CD4-positive, CD25-positive, alpha-beta regulatory T cell (primary cell): ENCODE measurements at regions not wholly inside any gene's neighbourhood (a gene's known extent, or its start where the extent isn't known, plus 50 kb on each side); places are given as distances from the start of the nearest gene placed in this dataset.

Source experiments
- ATAC-seq, 2 donors: fragments of 150-1000 bp; cut with Tn5 transposase; one replicate each; pipeline ENCODE4 v1.10.0; 2021; ENCODE audit warnings: low read depth in 2 of 2, moderate number of reproducible peaks in 2 of 2, moderate library complexity in 1 of 2
- DNase-seq, 3 donors: peaks; one replicate each; pipeline versions ENCODE4 v3.0.0 to v3.0.0-alpha.2; 2012 to 2022; ENCODE audit warnings: mixed read lengths in 1 of 3
- H3K27ac ChIP-seq: one replicate; pipeline ENCODE4 v1.7.0; 2013; ENCODE audit warnings: mild to moderate bottlenecking, low read length; ENCODE audit not compliant: insufficient read depth, poor library complexity, severe bottlenecking
- H3K27me3 ChIP-seq: one replicate; pipeline ENCODE4 v1.7.0; 2013; ENCODE audit warnings: low read length; ENCODE audit not compliant: control insufficient read depth, insufficient read depth
- H3K36me3 ChIP-seq: one replicate; pipeline ENCODE4 v1.7.0; 2013; ENCODE audit warnings: mild to moderate bottlenecking, low read length, moderate library complexity; ENCODE audit not compliant: control insufficient read depth, insufficient read depth
- H3K4me1 ChIP-seq: 2 replicates; pipeline ENCODE4 v1.7.0; 2013; ENCODE audit warnings: mild to moderate bottlenecking, low read length; ENCODE audit not compliant: insufficient read depth, control insufficient read depth, poor library complexity, severe bottlenecking
- H3K4me3 ChIP-seq: one replicate; pipeline ENCODE4 v1.7.0; 2013; ENCODE audit warnings: low read depth, mild to moderate bottlenecking, low read length, moderate library complexity
- H3K9me3 ChIP-seq, 2 experiments: 1 replicate in 1 of 2; 2 replicates in 1 of 2; pipeline ENCODE4 v1.7.0; 2013; ENCODE audit warnings: low read length in 2 of 2, mild to moderate bottlenecking in 1 of 2, moderate library complexity in 1 of 2; ENCODE audit not compliant: control insufficient read depth in 2 of 2
- H3K27ac Mint-ChIP-seq, 3 donors: one replicate each; pipeline ENCODE4 v1.8.0; 2020 to 2022; ENCODE audit warnings: mild to moderate bottlenecking in 3 of 3, mixed read lengths in 3 of 3, moderate library complexity in 2 of 3
- H3K27me3 Mint-ChIP-seq: one replicate; pipeline ENCODE4 v1.8.0; 2022; ENCODE audit warnings: mild to moderate bottlenecking, mixed read lengths
- H3K36me3 Mint-ChIP-seq: one replicate; pipeline ENCODE4 v1.8.0; 2020; ENCODE audit warnings: mixed read lengths
- H3K4me1 Mint-ChIP-seq, 4 donors: one replicate each; pipeline ENCODE4 v1.8.0; 2020 to 2022; ENCODE audit warnings: mixed read lengths in 4 of 4, mild to moderate bottlenecking in 1 of 4
- H3K4me3 Mint-ChIP-seq, 4 donors: one replicate each; pipeline ENCODE4 v1.8.0; 2020 to 2022; ENCODE audit warnings: mild to moderate bottlenecking in 4 of 4, mixed read lengths in 4 of 4, moderate library complexity in 3 of 4
- H3K9me3 Mint-ChIP-seq, 7 donors: one replicate each; pipeline ENCODE4 v1.8.0; 2020 to 2022; ENCODE audit warnings: mixed read lengths in 7 of 7, mild to moderate bottlenecking in 3 of 7, moderate library complexity in 2 of 7

- no peaks in the 10 kb centered on the region for H3K9me3 ChIP-seq
- H3K27me3 ChIP-seq: no peaks in the 10 kb centered on the region
- Mint-ChIP-seq H3K27me3 (peaks cover 22% of the 10 kb centered on the region), H3K4me1 (no peaks in the 10 kb centered on the region), H3K27ac (no peak overlapping the region), H3K4me3 (no peak overlapping the region), H3K9me3 (peaks cover 0 to 3% (median 0%) of the 10 kb centered on the region in 7 donors), H3K36me3 (no peaks in the 10 kb centered on the region)
- DNase-seq: no peak
- no peaks in the 10 kb centered on the region for H3K4me1 ChIP-seq
- no peak overlapping the region for H3K27ac ChIP-seq
- H3K36me3 ChIP-seq: no peaks in the 10 kb centered on the region
- no peak for ATAC-seq
- no peak overlapping the region for H3K4me3 ChIP-seq
Measured at GRCh38 chr5:74027732-74028338, 401.8 kb downstream of the ARHGEF28 start.

DNA sequence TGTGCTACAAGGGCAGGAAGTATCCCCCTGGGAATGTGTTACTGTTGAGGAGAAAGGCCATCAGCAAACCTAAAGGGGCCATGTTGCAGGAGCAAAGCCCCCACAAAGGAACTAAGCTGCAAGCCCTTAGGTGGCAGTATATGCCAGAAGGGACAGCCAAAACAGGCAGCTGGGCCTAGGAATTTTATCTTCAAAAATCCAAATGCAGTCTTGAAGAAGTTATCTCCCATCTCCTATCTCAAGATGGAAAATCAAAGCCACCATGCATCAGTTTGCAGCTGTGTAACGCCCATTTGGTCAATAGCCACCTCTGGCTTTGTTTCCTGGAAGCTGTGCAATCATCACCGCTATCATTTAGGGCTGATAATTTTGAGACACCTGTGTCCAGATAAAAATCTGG lies 400.3 kb downstream of the ARHGEF28 start:
- DNase-seq: no peak
- no peaks in the 10 kb centered on the region for H3K4me1 ChIP-seq
- peaks cover 26% of the 10 kb centered on the region for H3K27me3 Mint-ChIP-seq
- no peaks in the 10 kb centered on the region for H3K36me3 ChIP-seq
- H3K4me3 ChIP-seq: no peak overlapping the region
- no peaks in the 10 kb centered on the region for H3K4me1 Mint-ChIP-seq
- H3K4me3 Mint-ChIP-seq: no peak overlapping the region
- no peaks in the 10 kb centered on the region for H3K36me3 Mint-ChIP-seq
- no peaks in the 10 kb centered on the region for H3K9me3 ChIP-seq
- peaks cover 0 to 3% (median 0%) of the 10 kb centered on the region in 7 donors for H3K9me3 Mint-ChIP-seq
- no peak overlapping the region for H3K27ac ChIP-seq
- H3K27me3 ChIP-seq: no peaks in the 10 kb centered on the region
- ATAC-seq: no peak
- H3K27ac Mint-ChIP-seq: no peak overlapping the region

- ATAC-seq (no peak), DNase-seq (no peak)
- Histone ChIP-seq H3K4me1 (no peaks in the 10 kb centered on the region), H3K27me3 (no peaks in the 10 kb centered on the region), H3K36me3 (no peaks in the 10 kb centered on the region), H3K9me3 (no peaks in the 10 kb centered on the region), H3K27ac (no peak overlapping the region), H3K4me3 (no peak overlapping the region)
- H3K27ac Mint-ChIP-seq: no peak overlapping the region
- H3K27me3 Mint-ChIP-seq: peaks cover 6% of the 10 kb centered on the region
- H3K4me3 Mint-ChIP-seq: no peak overlapping the region
- H3K4me1 Mint-ChIP-seq: no peaks in the 10 kb centered on the region
- peaks cover 0 to 3% (median 0%) of the 10 kb centered on the region in 7 donors for H3K9me3 Mint-ChIP-seq
- no peaks in the 10 kb centered on the region for H3K36me3 Mint-ChIP-seq
Measured at GRCh38 chr5:74021126-74021525, 395.1 kb downstream of the ARHGEF28 start.

GRCh38 chr5:74020503-74020902 lies 394.5 kb downstream of the ARHGEF28 start:
- no peaks in the 10 kb centered on the region for H3K27me3 ChIP-seq
- no peak for ATAC-seq
- H3K9me3 ChIP-seq: no peaks in the 10 kb centered on the region
- Mint-ChIP-seq H3K4me3 (no peak overlapping the region), H3K9me3 (peaks cover 0 to 3% (median 0%) of the 10 kb centered on the region in 7 donors), H3K4me1 (no peaks in the 10 kb centered on the region), H3K36me3 (no peaks in the 10 kb centered on the region), H3K27me3 (peaks cover 6% of the 10 kb centered on the region), H3K27ac (no peak overlapping the region)
- H3K4me1 ChIP-seq: no peaks in the 10 kb centered on the region
- no peak overlapping the region for H3K4me3 ChIP-seq
- H3K36me3 ChIP-seq: no peaks in the 10 kb centered on the region
- H3K27ac ChIP-seq: no peak overlapping the region
- DNase-seq: no peak

DNA sequence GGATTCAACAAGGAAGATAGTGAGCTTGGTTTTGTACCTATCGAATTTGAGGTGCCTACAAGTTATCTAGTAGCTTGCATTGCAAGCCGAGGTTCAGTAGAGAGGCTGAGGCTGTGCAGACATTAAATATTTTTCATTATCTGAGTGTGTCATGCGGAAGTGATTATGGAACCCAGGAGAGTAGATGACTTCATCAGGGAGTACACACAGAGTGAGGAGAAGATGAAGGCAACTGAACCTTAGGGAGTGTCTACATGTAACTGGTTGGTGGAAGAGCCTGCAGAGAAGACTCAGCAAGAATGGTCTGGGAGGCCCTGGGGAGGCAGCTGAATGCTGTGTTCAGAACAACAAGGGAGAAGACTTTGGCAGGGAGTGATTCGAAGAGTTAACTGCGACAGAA lies 393.9 kb downstream of the ARHGEF28 start:
- Histone ChIP-seq H3K27me3 (no peaks in the 10 kb centered on the region), H3K27ac (no peak overlapping the region), H3K4me3 (no peak overlapping the region), H3K4me1 (no peaks in the 10 kb centered on the region), H3K9me3 (no peaks in the 10 kb centered on the region), H3K36me3 (no peaks in the 10 kb centered on the region)
- H3K27ac Mint-ChIP-seq: no peak overlapping the region
- H3K9me3 Mint-ChIP-seq: peaks cover 0 to 3% (median 0%) of the 10 kb centered on the region in 7 donors
- no peak for ATAC-seq
- no peak for DNase-seq
- H3K36me3 Mint-ChIP-seq: no peaks in the 10 kb centered on the region
- H3K27me3 Mint-ChIP-seq: peaks cover 6% of the 10 kb centered on the region
- no peak overlapping the region for H3K4me3 Mint-ChIP-seq
- no peaks in the 10 kb centered on the region for H3K4me1 Mint-ChIP-seq

DNA sequence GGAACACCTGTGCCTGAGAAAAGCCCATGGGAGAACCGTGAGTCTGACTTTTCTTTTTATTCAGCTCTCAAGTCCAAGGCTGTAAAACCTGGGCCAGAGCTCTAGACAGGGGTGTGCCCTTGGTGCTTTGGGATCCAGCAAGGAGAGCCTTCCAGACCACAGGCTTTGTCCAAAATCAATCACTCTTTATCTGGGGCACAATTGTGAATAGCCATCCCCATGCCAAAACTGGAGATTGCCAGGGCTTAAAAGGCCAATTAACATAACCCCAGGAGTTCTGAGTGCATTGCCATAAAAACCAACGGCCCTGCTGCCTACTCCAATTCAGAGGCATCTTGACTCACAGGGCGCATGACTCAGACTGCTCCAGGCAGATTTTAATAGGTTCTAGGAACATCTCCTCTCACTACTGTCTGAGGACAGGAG lies 391.8 kb downstream of the ARHGEF28 start:
- H3K36me3 ChIP-seq: no peaks in the 10 kb centered on the region
- H3K36me3 Mint-ChIP-seq: no peaks in the 10 kb centered on the region
- ATAC-seq: no peak

DNA sequence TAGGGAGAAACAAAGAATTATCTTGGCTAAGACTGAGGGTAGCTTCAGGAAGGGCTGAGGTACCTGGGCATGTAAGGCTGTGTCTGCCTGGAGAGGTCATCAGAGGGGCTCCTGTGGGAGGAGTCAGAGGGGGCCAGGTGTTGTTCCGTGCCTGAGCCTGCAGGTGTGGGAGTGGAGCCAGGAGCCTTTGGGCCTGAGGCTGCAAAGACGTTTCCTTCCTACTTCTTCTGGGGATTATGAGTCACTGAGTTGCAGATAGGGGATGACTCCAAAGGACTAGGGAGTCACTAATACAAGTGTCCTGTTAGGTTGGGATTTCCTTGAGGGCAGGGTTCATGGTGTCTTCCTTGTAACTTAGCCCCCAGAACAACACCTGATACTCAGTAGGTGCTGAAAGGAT lies 391.1 kb downstream of the ARHGEF28 start:
- H3K4me1 ChIP-seq: no peaks in the 10 kb centered on the region
- no peaks in the 10 kb centered on the region for H3K36me3 Mint-ChIP-seq
- H3K27ac ChIP-seq: no peak overlapping the region
- no peaks in the 10 kb centered on the region for H3K4me1 Mint-ChIP-seq
- no peak overlapping the region for H3K4me3 ChIP-seq
- no peaks in the 10 kb centered on the region for H3K36me3 ChIP-seq
- H3K27me3 ChIP-seq: no peaks in the 10 kb centered on the region
- ATAC-seq (no peak), DNase-seq (no peak)
- no peak overlapping the region for H3K27ac Mint-ChIP-seq
- H3K9me3 Mint-ChIP-seq: no peaks in the 10 kb centered on the region
- no peaks in the 10 kb centered on the region for H3K9me3 ChIP-seq
- no peak overlapping the region for H3K4me3 Mint-ChIP-seq
- peaks cover 4% of the 10 kb centered on the region for H3K27me3 Mint-ChIP-seq

More for the DNA sequence above, 391.8 kb downstream of the ARHGEF28 start:
- Histone ChIP-seq H3K9me3 (no peaks in the 10 kb centered on the region), H3K27ac (no peak overlapping the region), H3K4me1 (no peaks in the 10 kb centered on the region), H3K27me3 (no peaks in the 10 kb centered on the region), H3K4me3 (no peak overlapping the region)
- Mint-ChIP-seq H3K9me3 (peaks cover 0 to 1% (median 0%) of the 10 kb centered on the region in 7 donors), H3K4me1 (no peaks in the 10 kb centered on the region), H3K27ac (no peak overlapping the region), H3K27me3 (peaks cover 4% of the 10 kb centered on the region), H3K4me3 (no peak overlapping the region)
- DNase-seq: no peak

- Mint-ChIP-seq H3K4me1 (no peaks in the 10 kb centered on the region), H3K9me3 (no peaks in the 10 kb centered on the region), H3K27me3 (peaks cover 5% of the 10 kb centered on the region), H3K4me3 (no peak overlapping the region), H3K36me3 (no peaks in the 10 kb centered on the region), H3K27ac (no peak overlapping the region)
- H3K9me3 ChIP-seq: no peaks in the 10 kb centered on the region
- DNase-seq: no peak
- no peak for ATAC-seq
- H3K27me3 ChIP-seq: no peaks in the 10 kb centered on the region
- H3K4me1 ChIP-seq: no peaks in the 10 kb centered on the region
- no peak overlapping the region for H3K27ac ChIP-seq
- H3K4me3 ChIP-seq: no peak overlapping the region
- H3K36me3 ChIP-seq: no peaks in the 10 kb centered on the region
Measured at GRCh38 chr5:74016373-74016772, 390.4 kb downstream of the ARHGEF28 start.
